Left hindlimb (tissue), 1 donor: ENCODE measurements at regions not wholly inside any gene's neighbourhood (a gene's known extent, or its start where the extent isn't known, plus 50 kb on each side); places are given as distances from the start of the nearest gene placed in this dataset.
"Not testable (repeated sequence)": the region's sequence is repeated elsewhere in the genome, so short reads cannot be mapped to it uniquely, and the experiment has no call there.

Experiments used
- DNase-seq: peaks from one replicate; pipeline ENCODE4 v3.0.0-alpha.2; 2018

- DNase-seq = no peak
These were observed 154.8 kb upstream of the COBL start for GRCh38 chr7:51471210-51471980.

GRCh38 chr7:51467384-51468017 lies 150.9 kb upstream of the COBL start:
- DNase-seq = no peak

DNA sequence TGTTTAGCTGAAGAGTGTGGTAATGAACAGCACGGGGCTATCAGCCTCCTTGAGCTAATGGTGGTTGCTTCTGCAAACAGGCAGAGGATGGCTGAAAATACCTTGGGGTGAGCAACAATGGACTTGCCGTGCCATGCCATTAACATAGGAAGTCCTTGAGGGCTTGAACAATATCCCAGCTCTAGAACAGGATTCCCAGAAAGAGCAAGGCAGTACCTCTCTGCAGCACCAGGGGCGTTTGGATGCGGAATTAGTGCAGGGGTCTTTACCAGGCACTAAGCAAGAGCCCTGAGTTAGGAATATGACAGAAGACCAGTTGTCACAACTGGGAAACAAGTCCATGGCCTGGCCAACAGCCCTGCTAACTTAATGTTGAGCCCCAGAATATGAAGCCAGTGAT lies 143.2 kb upstream of the COBL start:
- no peak for DNase-seq

DNA sequence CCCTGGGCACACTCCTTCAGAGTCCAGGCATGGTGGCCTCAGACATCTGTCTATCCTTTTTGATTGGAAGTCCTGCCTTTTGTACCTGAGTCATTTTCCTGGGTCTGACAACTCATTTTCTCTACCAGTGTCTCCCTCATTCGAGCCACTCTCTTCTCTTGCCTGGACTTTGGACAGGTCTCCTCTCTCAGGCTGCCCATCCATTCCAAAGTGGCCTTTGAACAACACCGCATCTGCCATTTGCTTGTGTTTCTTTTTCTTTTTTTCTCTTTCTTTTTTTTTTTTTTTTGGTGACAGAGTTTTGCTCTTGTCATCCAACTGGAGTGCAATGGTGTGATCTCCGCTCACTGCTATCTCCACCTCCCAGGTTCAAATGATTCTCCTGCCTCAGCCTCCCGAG lies 142.1 kb upstream of the COBL start:
- no peak for DNase-seq

DNA sequence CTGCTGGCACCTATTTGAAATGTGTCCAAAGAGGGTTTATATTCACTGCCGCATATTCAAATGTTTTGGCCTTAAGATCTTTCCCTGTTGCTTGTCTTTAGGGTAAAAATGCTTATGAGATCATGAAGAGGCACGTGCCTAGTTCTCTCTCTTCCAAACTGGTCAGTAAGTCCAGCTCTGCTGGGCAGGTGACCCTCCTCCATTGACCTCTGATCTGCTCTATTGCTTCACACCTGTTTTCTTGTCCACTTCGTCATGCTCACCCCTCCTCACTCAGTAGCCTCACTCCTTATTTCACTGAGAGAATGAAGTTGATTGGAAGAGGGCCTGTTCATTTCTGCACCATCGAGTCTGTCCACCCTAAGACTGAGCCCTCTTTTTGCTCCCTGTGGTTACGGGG lies 140.5 kb upstream of the COBL start:
- no peak for DNase-seq

GRCh38 chr7:51456431-51457060 lies 139.9 kb upstream of the COBL start:
- DNase-seq = no peak

DNA sequence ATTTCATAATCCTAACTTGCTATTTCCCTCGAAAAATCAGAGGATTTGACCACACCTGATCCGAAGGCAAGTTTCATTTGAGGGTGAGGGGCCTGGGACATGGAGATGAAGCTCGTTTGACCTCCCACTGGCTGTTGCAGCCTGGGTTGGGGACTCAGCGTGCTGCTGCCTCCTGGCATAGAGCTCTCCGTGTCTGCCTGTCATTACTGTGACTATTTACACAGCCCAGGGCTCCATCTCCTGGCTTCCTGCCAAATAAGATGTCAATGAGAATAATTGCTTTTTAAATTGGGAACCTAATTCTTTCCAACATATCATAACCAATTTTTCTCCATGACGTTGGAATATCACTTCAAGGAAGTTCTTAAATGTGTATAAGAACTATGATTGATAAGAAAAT lies 139.3 kb upstream of the COBL start:
- no peak for DNase-seq

- DNase-seq = no peak
These were observed 138.9 kb upstream of the COBL start for GRCh38 chr7:51455513-51455912.

- no peak for DNase-seq
These were observed 138.5 kb upstream of the COBL start for GRCh38 chr7:51455086-51455485.

DNA sequence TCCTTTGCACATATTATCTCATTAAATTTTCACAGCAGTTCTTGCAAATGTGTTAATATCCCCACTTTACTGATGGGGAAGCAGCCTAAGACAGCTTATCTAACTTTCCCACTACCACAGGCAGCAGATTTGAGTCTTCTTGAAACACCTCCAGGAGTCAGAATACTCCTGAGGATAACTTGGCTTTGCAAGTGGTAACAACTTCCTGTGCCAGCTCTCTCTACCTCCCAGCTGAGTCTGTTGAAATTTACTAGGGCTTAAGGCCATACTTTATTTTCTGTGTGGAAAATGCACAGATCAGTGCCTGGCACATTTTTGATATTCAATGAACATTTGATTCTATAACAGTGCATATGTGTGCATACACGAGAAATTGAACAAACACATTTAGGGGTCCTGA lies 136.1 kb upstream of the COBL start:
- DNase-seq = no peak

- DNase-seq = no peak
These were observed 135.3 kb upstream of the COBL start for GRCh38 chr7:51451751-51452476.

GRCh38 chr7:51450541-51450940 lies 133.9 kb upstream of the COBL start:
- no peak for DNase-seq

GRCh38 chr7:51446785-51447184 lies 130.2 kb upstream of the COBL start:
- DNase-seq = no peak

GRCh38 chr7:51446356-51446755 lies 129.7 kb upstream of the COBL start:
- no peak for DNase-seq

DNA sequence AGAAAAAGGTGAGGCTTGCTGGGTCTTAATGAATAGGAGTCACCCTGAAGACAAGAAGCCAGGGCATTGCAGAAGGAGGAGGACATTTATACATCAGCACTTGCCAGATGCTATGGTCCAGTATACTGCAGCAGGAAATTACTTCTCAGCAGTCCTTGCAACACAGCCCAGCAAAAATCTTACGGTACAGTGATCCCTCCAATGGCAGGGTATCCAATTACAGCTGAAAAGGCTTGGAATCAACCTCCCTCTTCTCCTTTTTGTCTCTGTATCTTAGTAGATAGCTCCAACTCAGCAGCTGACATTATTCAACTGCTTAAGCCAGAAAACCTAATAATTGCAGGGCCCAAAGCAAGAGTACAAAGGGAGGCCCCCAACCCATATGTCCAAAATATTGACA lies 128.3 kb upstream of the COBL start:
- DNase-seq = no peak

GRCh38 chr7:51430480-51431086 lies 114.0 kb upstream of the COBL start:
- DNase-seq = no peak

DNA sequence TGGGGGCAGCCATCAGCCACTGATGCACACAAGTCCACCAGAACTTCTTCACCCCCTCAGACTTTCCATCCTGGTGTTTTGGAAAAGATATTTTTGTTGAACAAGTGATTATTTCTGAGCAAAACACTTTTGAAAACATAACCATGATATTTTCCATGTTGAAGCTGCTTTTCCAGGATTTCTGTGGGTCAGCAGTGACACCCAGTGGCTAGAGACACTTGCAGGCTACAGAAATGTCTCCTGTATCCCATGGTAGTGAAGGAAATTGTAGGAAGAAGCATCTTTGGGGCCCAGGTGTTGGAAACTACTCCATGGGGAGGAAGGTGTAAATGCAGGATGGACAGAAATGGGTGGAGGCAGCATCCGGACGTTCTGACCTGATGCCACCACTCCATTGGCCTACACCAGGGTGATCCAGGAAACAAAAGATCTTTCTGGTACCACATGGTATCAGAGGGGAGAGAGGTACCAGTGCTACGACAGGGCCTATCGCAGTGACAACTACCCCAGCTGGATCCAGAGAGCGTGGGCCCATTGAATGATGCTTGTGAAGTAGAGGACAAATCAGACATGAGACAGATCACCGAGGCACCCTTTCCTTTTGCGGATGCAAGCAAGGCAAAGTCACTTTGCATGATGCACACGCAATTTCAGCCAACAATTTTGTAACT lies 111.7 kb upstream of the COBL start:
- DNase-seq = no peak

- DNase-seq = no peak
These were observed 109.6 kb upstream of the COBL start for GRCh38 chr7:51426163-51426562.

DNA sequence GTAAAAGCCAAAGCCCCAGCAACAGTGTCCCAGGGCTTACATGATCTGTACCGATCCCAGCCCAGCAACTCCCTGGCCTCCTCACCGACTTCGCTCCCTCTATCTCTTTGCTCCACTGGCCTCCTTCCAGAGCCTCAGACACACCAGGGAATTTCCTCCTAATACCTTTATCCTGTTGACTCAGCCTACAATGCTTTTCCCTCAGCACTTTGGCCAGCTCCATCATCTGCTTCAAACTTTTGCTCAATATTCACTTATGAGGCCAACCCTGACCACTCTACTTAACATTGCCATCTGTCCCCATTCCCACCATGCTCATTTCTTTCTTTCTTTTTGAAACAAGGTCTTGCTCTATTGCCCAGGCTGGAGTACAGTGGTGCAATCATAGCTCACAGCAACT lies 93.3 kb upstream of the COBL start:
- DNase-seq = not testable (repeated sequence)

DNA sequence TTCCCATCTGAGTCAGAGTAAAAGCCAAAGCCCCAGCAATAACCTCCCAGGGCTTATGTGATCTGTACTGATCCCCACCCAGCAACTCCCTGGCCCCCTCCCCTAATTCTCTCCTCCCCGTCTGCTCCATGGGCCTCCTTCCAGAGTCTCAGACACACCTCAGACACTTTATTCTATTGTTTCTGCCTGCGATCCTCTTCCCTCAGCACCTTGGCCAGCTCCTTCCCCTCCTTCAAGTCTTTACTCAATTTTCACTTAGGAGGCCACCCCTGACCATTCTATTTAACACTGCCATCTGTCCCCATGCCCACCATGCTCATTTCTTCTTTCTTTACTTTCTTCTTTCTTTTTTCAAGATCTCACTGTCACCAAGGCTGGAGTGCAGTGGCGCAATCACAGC lies 81.0 kb upstream of the COBL start:
- not testable (repeated sequence) for DNase-seq

- not testable (repeated sequence) for DNase-seq
These were observed 76.4 kb upstream of the COBL start for GRCh38 chr7:51393003-51393402.

DNA sequence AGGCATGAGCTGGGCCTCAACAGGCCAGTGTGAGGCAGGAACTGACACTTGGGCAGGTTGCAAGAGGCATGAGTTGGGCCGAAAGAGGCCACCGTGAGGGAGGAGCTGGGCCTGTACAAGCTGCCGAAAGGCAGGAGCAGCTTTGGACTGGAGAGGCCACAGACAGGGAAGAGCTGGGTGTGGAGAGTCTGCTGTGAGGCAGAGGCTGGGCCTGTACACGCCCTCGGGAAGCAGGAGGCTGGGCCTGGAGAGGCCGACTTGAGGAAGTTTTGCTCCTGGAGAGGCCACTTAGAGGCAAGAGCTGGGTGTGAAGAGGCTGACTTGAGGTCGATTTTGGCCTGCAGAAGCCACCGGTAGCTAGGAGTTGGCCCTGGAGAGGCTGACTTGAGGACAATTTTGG lies 73.3 kb upstream of the COBL start:
- not testable (repeated sequence) for DNase-seq
